ENCODE measurements at regions not wholly inside any gene's neighbourhood (a gene's known extent, or its start where the extent isn't known, plus 50 kb on each side); places are given as distances from the start of the nearest gene placed in this dataset.
"Not testable (repeated sequence)": the region's sequence is repeated elsewhere in the genome, so short reads cannot be mapped to it uniquely, and the experiment has no call there.

GRCh38 chr21:27776925-27777553 is 810.2 kb upstream of the ADAMTS5 start:
- Histone ChIP-seq H3K27me3 (no peaks in the 10 kb centered on the region), H3K36me3 (no peaks in the 10 kb centered on the region), H3K4me3 (no peak overlapping the region), H3K4me1 (peaks cover 0 to 28% (median 4%) of the 10 kb centered on the region in 9 donors), H3K27ac (no peak overlapping the region), H3K9me3 (no peaks in the 10 kb centered on the region)
- DNase-seq: peak; percentile 26
- intact Hi-C loops (cut with DNase I): no loop called here
- peak in 7 of 8 donors; percentile 30 to 61 (median 48) for ATAC-seq
- TF ChIP-seq CTCF (IDR thresholded peaks at IDR 0.05): no peak
- 47 to 50% methylated on average over 9 of the region's 9 CpGs for WGBS, 2 donors

GRCh38 chr21:27772816-27773215 is 805.9 kb upstream of the ADAMTS5 start:
- intact Hi-C loops (cut with DNase I): no loop called here
- Histone ChIP-seq H3K4me1 (peaks cover 0 to 43% (median 4%) of the 10 kb centered on the region in 9 donors), H3K4me3 (no peak overlapping the region), H3K36me3 (no peaks in the 10 kb centered on the region), H3K27me3 (no peaks in the 10 kb centered on the region), H3K9me3 (no peaks in the 10 kb centered on the region), H3K27ac (peak overlapping the region in 7 of 10 donors; percentile 0 to 67 (median 18))
- no peak for TF ChIP-seq CTCF (IDR thresholded peaks at IDR 0.05)
- ATAC-seq: no peak
- DNase-seq: no peak

GRCh38 chr21:27771938-27772483 is 805.1 kb upstream of the ADAMTS5 start:
- 66 to 77% methylated on average over 5 of the region's 5 CpGs for WGBS, 2 donors

GRCh38 chr21:27769763-27770162 is 802.9 kb upstream of the ADAMTS5 start:
- DNase-seq (no peak), ATAC-seq (no peak)
- H3K4me1 ChIP-seq: peaks cover 0 to 32% (median 4%) of the 10 kb centered on the region in 9 donors
- no peaks in the 10 kb centered on the region for H3K36me3 ChIP-seq
- TF ChIP-seq CTCF (IDR thresholded peaks at IDR 0.05): no peak
- peak overlapping the region in 4 of 10 donors; percentile 22 to 51 (median 38) for H3K27ac ChIP-seq
- intact Hi-C loops (cut with DNase I): loop anchor here in 1 of 10 donors (10.0 kb wide), 1 partner anchor 975 kb away; no protein-coding TSS in a partner anchor
- 71 to 73% methylated on average over 2 of the region's 2 CpGs for WGBS, 2 donors
- H3K9me3 ChIP-seq: no peaks in the 10 kb centered on the region
- H3K27me3 ChIP-seq: no peaks in the 10 kb centered on the region
- no peak overlapping the region for H3K4me3 ChIP-seq

More at GRCh38 chr21:27771938-27772483, 805.1 kb upstream of the ADAMTS5 start:
- ATAC-seq (peak in 4 of 8 donors; percentile 41 to 66 (median 60)), DNase-seq (no peak)
- Histone ChIP-seq H3K9me3 (no peaks in the 10 kb centered on the region), H3K4me1 (peaks cover 0 to 40% (median 4%) of the 10 kb centered on the region in 9 donors), H3K27ac (peak overlapping the region in 8 of 10 donors; percentile 7 to 67 (median 40)), H3K4me3 (no peak overlapping the region), H3K27me3 (no peaks in the 10 kb centered on the region), H3K36me3 (no peaks in the 10 kb centered on the region)
- intact Hi-C loops (cut with DNase I): no loop called here
- TF ChIP-seq CTCF (IDR thresholded peaks at IDR 0.05): no peak

- peaks cover 0 to 24% (median 4%) of the 10 kb centered on the region in 9 donors for H3K4me1 ChIP-seq
- not testable (repeated sequence) for H3K4me3 ChIP-seq, H3K9me3 ChIP-seq, H3K27me3 ChIP-seq, H3K36me3 ChIP-seq, DNase-seq, ATAC-seq, H3K27ac ChIP-seq
- intact Hi-C loops (cut with DNase I): loop anchor here in 1 of 10 donors (10.0 kb wide), 1 partner anchor 977 kb away; no protein-coding TSS in a partner anchor
- 91 to 97% methylated on average over 5 of the region's 5 CpGs for WGBS, 2 donors
Measured at GRCh38 chr21:27768046-27768637, 801.3 kb upstream of the ADAMTS5 start.

Data from heart right ventricle (tissue), 16 donors.